ENCODE measurements at regions not wholly inside any gene's neighbourhood (a gene's known extent, or its start where the extent isn't known, plus 50 kb on each side); places are given as distances from the start of the nearest gene placed in this dataset.

- no peaks in the 10 kb centered on the region for H3K36me3 ChIP-seq (ENCODE audit: control insufficient read depth, insufficient read depth, low read length)
- DNase-seq (ENCODE audit: extremely low read depth, insufficient read length): no peak
- TF ChIP-seq CTCF (IDR thresholded peaks at IDR 0.05; ENCODE audit: insufficient read depth, low read length, poor library complexity, severe bottlenecking): no peak
- H3K4me3 ChIP-seq (replicated peaks; ENCODE audit: low read depth, low read length): no peak overlapping the region
- no peaks in the 10 kb centered on the region for H3K27me3 ChIP-seq (replicated peaks; ENCODE audit: control insufficient read depth, insufficient read depth, low read length)
These were observed 849.9 kb upstream of the GHITM start for GRCh38 chr10:83289373-83289772.

GRCh38 chr10:83289948-83290347 is 849.4 kb upstream of the GHITM start:
- DNase-seq (ENCODE audit: extremely low read depth, insufficient read length): no peak
- TF ChIP-seq CTCF (IDR thresholded peaks at IDR 0.05; ENCODE audit: insufficient read depth, low read length, poor library complexity, severe bottlenecking): no peak
- H3K27me3 ChIP-seq (replicated peaks; ENCODE audit: control insufficient read depth, insufficient read depth, low read length): no peaks in the 10 kb centered on the region
- H3K36me3 ChIP-seq (ENCODE audit: control insufficient read depth, insufficient read depth, low read length): no peaks in the 10 kb centered on the region
- no peak overlapping the region for H3K4me3 ChIP-seq (replicated peaks; ENCODE audit: low read depth, low read length)

GRCh38 chr10:83301732-83302131 is 837.6 kb upstream of the GHITM start:
- no peak overlapping the region for H3K4me3 ChIP-seq (replicated peaks; ENCODE audit: low read depth, low read length)
- no peaks in the 10 kb centered on the region for H3K36me3 ChIP-seq (ENCODE audit: control insufficient read depth, insufficient read depth, low read length)
- no peak for DNase-seq (ENCODE audit: extremely low read depth, insufficient read length)
- TF ChIP-seq CTCF (IDR thresholded peaks at IDR 0.05; ENCODE audit: insufficient read depth, low read length, poor library complexity, severe bottlenecking): no peak
- no peaks in the 10 kb centered on the region for H3K27me3 ChIP-seq (replicated peaks; ENCODE audit: control insufficient read depth, insufficient read depth, low read length)

GRCh38 chr10:83302623-83303022 is 836.7 kb upstream of the GHITM start:
- DNase-seq (ENCODE audit: extremely low read depth, insufficient read length): no peak
- Histone ChIP-seq H3K36me3 (ENCODE audit: control insufficient read depth, insufficient read depth, low read length) (no peaks in the 10 kb centered on the region), H3K27me3 (replicated peaks; ENCODE audit: control insufficient read depth, insufficient read depth, low read length) (no peaks in the 10 kb centered on the region), H3K4me3 (replicated peaks; ENCODE audit: low read depth, low read length) (no peak overlapping the region)
- no peak for TF ChIP-seq CTCF (IDR thresholded peaks at IDR 0.05; ENCODE audit: insufficient read depth, low read length, poor library complexity, severe bottlenecking)

GRCh38 chr10:83310688-83311087 is 828.6 kb upstream of the GHITM start:
- no peak for DNase-seq (ENCODE audit: extremely low read depth, insufficient read length)
- H3K36me3 ChIP-seq (ENCODE audit: control insufficient read depth, insufficient read depth, low read length): no peaks in the 10 kb centered on the region
- no peak for TF ChIP-seq CTCF (IDR thresholded peaks at IDR 0.05; ENCODE audit: insufficient read depth, low read length, poor library complexity, severe bottlenecking)
- H3K27me3 ChIP-seq (replicated peaks; ENCODE audit: control insufficient read depth, insufficient read depth, low read length): no peaks in the 10 kb centered on the region
- no peak overlapping the region for H3K4me3 ChIP-seq (replicated peaks; ENCODE audit: low read depth, low read length)

GRCh38 chr10:83312570-83312969 is 826.7 kb upstream of the GHITM start:
- H3K27me3 ChIP-seq (replicated peaks; ENCODE audit: control insufficient read depth, insufficient read depth, low read length): no peaks in the 10 kb centered on the region
- no peaks in the 10 kb centered on the region for H3K36me3 ChIP-seq (ENCODE audit: control insufficient read depth, insufficient read depth, low read length)
- H3K4me3 ChIP-seq (replicated peaks; ENCODE audit: low read depth, low read length): no peak overlapping the region
- no peak for TF ChIP-seq CTCF (IDR thresholded peaks at IDR 0.05; ENCODE audit: insufficient read depth, low read length, poor library complexity, severe bottlenecking)
- no peak for DNase-seq (ENCODE audit: extremely low read depth, insufficient read length)

All from GM06990 (cell line).